ENCODE measurements at regions not wholly inside any gene's neighbourhood (a gene's known extent, or its start where the extent isn't known, plus 50 kb on each side); places are given as distances from the start of the nearest gene placed in this dataset.

DNA sequence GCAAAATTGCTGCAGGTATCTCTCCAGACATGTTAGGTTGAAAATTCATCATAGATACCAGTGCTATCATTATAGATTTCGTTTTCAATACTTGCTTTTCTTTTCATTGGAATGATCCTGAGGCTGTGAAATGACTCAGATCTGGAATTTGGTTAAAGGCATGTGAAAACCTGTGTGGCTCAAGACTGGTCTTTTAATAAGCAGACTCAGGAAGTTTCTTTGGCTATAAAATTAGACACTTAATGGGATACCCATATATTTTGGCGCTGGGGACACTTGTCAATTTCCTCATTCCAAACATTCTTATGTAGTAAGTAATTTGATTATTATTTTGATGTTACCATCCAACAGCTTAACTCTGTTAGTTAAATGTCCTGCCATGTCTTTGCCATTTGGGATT, 1041.1 kb upstream of the GBE1 start:
- TF ChIP-seq ZNF274 (IDR thresholded peaks at IDR 0.05; ENCODE audit: low read depth, low read length) = no peak
- no peak overlapping the region for H3K4me3 ChIP-seq (ENCODE audit: low read length)

DNA sequence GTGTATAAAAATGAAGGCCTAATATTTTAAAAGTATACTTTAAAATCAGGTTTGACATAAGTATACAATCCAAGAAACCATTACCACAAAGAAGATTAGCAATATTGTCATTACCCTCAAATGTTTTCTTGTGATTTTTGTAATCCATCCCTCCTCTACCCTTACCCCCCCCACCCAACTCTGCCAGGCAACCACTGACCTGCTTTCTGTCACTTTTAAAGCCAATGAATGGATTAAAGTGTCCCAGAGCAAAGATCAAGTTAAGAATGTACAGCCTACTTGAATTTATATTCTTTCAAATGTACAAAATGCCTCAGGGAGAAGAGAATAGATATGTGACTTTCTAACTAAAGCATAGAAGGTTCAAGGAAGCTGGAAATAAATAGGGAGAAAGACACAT, 1038.8 kb upstream of the GBE1 start:
- no peak for TF ChIP-seq ZNF274 (IDR thresholded peaks at IDR 0.05; ENCODE audit: low read depth, low read length)
- no peak overlapping the region for H3K4me3 ChIP-seq (ENCODE audit: low read length)

DNA sequence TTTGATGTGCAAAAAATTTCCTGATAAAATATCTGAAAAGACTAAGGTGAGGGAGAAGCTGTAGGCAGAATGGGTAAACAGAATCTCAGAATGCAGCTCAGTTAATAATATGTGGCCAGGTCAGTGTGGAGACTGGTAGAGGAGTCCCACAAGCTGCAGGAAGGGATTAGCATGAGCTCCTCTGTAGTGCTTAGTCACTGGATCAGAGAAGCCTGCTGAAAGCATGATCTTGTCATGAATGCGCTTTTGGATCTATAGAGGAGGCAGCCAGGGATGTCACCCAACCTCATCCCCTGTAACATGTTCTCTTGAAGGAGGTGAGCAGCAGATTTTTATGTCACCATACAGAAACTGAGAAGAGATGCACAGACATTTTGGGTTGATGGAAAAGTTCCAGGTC, 1035.3 kb upstream of the GBE1 start:
- no peak for TF ChIP-seq ZNF274 (IDR thresholded peaks at IDR 0.05; ENCODE audit: low read depth, low read length)
- no peak overlapping the region for H3K4me3 ChIP-seq (ENCODE audit: low read length)

DNA sequence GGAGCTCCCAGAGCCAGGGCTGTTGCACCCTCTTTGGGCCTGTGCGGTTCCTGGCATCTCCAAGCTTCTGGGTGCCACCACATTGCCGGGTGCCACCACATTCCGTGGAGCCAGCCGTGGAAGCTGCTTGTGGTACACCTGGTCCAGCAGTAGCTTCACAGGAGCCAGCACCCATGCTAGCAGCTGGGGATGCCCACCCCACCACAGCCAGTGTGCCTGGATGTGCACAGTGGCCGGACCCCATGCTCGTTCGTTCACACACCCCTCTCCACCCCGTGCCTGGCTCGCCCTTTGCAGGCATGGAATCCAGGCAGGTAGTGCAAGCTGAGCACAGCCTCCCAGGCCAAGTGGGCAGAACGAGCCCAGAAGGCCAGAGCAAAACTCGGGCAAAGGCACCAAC, 1029.8 kb upstream of the GBE1 start:
- no peak overlapping the region for H3K4me3 ChIP-seq (ENCODE audit: low read length)
- no peak for TF ChIP-seq ZNF274 (IDR thresholded peaks at IDR 0.05; ENCODE audit: low read depth, low read length)

DNA sequence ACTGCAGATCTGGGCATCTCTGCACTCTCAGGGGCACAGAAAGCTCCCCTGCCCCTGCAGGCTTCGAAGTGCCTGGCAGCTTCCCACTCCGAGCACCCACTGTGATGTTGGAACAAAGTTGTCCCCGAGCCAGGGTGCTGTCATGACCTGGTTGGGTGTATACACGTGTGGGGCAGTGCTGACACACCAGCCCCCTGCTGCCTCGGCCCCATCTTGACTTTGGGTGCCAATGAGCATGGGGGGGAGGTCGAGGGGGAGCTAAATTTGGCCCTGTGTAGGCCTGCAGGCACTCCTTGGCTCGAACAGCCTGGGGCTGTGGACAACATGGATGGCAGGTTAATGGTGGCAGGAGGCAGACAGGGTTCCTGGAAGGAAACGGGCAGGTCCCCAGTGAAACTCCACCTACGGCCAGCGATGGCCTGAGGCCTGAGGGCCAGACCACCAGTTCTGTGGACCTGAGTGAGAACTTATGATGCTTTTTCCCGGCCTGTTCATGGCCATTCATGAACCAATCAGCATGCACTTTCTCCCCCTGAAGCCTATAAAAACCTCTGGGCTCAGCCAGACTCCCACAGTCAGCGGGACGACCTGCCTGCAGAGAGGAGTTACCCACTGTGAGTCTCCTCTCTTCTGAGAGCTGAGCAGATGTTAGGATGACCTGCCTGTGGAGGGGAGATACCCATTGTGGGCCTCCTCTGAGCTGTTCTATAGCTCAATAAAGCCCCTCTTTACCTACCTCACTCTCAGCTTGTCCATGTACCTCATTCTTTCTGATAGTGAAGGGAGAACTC, 1029.1 kb upstream of the GBE1 start:
- H3K4me3 ChIP-seq (ENCODE audit: low read length) = no peak overlapping the region
- TF ChIP-seq ZNF274 (IDR thresholded peaks at IDR 0.05; ENCODE audit: low read depth, low read length) = no peak

DNA sequence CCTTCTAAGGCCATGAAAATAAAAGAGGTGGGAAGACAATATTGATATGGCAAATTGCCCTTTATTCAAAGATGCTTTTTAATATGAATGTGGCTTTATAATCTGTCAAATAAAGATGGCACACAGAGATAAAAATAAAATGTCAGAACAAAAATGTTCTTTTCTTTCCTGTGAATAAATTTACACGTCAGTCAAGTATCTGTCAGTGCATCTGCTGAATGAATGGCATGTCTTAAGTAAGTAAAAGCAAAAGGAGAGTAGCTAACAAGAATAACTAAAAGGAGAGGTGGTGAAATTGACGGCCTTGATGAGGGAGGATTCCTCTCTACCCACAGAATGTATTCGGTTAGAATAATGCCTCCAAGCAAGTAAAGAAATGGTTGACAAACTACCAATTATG, 1021.7 kb upstream of the GBE1 start:
- no peak for TF ChIP-seq ZNF274 (IDR thresholded peaks at IDR 0.05; ENCODE audit: low read depth, low read length)
- no peak overlapping the region for H3K4me3 ChIP-seq (ENCODE audit: low read length)

DNA sequence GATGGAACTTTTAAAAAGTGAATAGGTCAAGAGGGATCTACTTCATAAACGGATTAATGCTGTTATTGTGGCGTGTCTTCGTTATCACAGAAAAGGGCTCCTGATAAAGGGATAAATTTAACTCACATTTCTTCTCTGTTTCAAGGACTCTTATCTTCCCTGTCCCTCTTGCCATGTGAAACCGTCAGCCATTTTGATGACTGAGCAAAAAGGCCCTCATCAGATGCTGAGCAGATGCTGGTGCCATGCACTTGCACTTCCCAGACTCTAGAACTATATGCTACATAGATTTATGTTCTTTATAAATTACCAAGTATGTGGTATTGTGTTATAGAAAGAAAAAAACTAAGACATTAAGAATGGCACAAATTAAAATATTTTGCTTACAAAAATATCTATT, 1011.8 kb upstream of the GBE1 start:
- TF ChIP-seq ZNF274 (IDR thresholded peaks at IDR 0.05; ENCODE audit: low read depth, low read length) = no peak

DNA sequence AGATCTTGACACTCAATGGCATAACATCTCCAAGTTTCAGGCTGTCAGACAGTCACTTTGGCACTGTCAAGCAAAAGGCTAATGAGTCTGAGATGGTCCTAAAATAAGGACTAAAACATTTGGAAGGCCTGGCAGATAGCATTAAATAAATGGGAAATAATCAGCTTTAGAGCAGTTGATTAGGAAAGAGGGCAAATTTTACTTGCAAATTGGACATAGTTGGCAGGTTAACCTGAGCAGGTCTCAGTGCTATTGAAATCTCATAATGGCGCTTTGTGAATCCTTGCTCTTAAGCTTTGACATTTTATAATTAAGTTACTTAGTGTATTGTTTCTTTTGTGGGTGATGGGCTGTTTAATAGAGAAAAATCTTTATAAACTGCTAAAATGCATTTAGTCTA, 1003.1 kb upstream of the GBE1 start:
- TF ChIP-seq ZNF274 (IDR thresholded peaks at IDR 0.05; ENCODE audit: low read depth, low read length) = no peak
- H3K4me3 ChIP-seq (ENCODE audit: low read length) = no peak overlapping the region

More for the DNA sequence above, 1011.8 kb upstream of the GBE1 start:
- no peak overlapping the region for H3K4me3 ChIP-seq (ENCODE audit: low read length)

DNA sequence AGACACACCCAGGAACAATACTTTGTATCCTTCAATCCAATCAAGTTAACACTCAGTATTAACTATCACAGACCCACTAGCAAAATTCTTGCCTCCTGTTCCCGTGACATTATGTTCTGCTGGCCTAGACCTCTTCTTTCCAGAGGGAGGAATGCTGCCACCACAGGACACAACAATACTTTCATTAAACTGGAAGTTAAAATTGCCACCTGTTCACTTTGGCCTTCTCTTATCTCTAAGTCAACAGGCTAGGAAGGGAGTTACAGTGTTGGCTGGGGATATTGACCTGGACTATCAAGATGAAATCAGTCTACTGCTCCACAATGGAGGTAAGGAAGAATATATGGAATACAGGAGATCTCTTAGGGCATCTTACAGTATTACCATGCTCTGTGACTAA, 1000.4 kb upstream of the GBE1 start:
- no peak for TF ChIP-seq ZNF274 (IDR thresholded peaks at IDR 0.05; ENCODE audit: low read depth, low read length)
- H3K4me3 ChIP-seq (ENCODE audit: low read length) = no peak overlapping the region

DNA sequence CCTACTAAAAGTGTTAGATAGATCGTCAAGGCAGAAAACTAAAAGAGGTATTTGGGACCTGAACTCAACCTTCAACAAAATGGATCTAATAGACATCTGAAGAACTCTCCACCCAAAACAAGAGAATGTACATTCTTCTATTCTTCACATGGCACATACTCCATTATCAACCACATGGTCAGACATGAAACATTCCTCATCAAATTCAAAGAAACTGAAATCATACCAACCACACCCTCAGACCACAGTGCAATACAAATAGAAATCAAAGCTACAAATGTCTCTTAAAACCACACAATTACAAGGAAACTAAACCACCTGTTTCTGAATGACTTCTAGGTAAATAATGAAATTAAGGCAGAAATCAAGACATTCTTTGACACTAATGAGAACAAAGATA, 984.1 kb upstream of the GBE1 start:
- no peak overlapping the region for H3K4me3 ChIP-seq (ENCODE audit: low read length)
- no peak for TF ChIP-seq ZNF274 (IDR thresholded peaks at IDR 0.05; ENCODE audit: low read depth, low read length)

DNA sequence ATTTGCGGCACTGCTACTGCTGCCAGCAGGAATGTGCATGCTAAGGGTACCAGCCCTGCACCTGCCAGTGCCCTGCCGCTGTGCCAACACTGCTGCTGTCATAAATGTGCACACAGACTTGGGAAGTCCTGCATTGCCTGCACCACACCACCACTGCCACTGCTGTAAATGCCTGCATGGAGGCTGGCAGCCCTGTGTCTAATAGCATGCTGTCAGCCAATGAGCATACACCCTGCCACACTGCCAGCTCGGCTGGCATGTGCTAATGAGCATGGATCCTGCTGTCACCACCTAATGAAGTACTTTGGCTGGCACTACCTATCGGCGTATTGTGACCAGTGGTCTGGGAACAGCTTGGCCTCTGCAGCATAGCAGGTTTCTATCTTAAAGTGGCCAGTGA, 981.8 kb upstream of the GBE1 start:
- no peak for TF ChIP-seq ZNF274 (IDR thresholded peaks at IDR 0.05; ENCODE audit: low read depth, low read length)
- H3K4me3 ChIP-seq (ENCODE audit: low read length) = no peak overlapping the region

DNA sequence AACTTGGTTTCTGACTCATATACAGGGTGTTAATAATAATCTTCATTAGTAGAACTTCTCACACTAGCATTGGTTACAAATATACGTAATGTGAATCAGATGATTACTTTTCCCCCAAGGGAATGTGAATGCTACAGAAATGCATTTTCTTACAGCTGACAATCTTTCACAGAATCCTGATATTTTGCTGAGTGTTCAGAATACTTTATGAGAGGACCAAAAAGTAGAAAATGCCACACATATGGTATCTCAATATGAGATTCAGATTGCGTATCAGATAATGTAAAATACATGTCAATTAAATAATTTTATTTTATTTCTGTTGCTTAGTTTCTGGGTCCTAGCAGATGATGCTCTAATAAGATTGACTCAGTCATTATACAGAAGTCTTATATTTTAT, 979.9 kb upstream of the GBE1 start:
- no peak overlapping the region for H3K4me3 ChIP-seq (ENCODE audit: low read length)
- no peak for TF ChIP-seq ZNF274 (IDR thresholded peaks at IDR 0.05; ENCODE audit: low read depth, low read length)

DNA sequence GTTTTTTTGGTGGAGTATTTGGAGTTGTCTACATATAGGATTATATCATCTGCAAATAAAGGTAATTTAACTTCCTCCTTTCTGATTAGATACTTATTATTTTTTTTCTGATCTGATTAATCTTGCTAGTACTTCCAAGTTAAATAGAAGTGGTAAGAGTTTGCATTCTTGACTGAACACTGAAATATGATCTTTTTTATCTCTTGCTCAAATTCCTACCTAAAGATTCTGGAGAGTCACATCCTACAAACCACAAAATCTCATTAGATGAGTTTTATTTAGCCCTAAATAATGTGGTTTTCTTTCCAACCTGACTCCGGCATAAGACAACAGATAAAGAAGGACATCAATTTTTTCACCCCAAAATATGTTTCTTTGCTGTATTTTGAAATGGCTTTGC, 977.9 kb upstream of the GBE1 start:
- no peak overlapping the region for H3K4me3 ChIP-seq (ENCODE audit: low read length)
- no peak for TF ChIP-seq ZNF274 (IDR thresholded peaks at IDR 0.05; ENCODE audit: low read depth, low read length)

DNA sequence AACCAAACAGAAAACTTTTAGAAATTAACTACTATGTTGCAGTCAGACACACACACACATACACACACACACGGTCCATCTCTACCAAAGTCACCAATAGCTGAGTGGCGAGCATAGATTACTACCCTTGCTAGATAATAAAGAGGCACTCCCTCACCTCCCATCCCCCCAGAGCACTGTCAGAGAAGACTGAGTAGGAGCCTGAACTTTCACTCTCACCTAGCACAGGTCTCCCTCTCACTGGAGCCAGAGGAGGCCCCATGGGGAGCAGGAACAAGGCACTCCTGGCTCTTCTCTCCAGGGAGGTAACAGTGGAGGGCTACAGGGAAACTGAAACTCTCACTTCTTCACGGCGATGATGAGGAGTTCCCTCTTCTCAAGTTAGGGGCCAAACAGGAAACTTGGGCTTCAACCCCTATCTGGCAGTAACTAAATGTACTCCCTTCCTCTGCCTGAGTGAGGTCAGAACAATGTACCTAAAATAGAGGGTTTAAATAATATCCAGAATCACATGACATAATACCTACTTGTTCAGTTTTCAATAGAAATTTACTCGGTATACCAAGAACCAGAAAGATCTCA, 975.3 kb upstream of the GBE1 start:
- no peak for TF ChIP-seq ZNF274 (IDR thresholded peaks at IDR 0.05; ENCODE audit: low read depth, low read length)
- no peak overlapping the region for H3K4me3 ChIP-seq (ENCODE audit: low read length)

DNA sequence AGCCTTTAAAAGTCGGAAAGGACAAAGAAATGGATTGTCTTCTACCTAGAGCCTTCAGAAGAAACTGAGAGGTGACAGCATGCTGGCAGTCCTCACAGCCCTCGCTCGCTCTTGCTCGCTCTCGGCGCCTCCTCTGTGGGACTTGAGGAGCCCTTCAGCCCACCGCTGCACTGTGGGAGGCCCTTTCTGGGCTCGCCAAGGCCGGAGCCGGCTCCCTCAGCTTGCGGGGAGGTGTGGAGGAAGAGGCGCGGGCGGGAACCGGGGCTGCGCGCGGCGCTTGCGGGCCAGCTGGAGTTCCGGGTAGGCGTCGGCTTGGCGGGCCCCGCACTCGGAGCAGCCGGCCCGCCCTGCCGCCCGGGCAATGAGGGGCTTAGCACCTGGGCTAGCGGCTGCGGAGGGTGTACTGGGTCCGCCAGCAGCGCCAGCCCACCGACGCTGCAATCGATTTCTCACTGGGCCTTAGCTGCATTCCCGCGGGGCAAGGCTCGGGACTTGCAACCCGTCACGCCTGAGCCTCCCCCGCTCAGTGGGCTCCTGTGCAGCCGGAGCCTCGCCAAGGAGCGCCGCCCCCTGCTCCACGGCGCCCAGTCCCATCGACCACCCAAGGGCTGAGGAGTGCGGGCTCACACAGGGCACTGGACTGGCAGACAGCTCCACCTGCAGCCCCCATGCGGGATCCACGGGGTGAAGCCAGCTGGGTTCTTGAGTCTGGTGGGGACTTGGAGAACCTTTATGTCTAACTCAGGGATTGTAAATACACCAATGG, 953.8 kb upstream of the GBE1 start:
- no peak overlapping the region for H3K4me3 ChIP-seq (ENCODE audit: low read length)
- TF ChIP-seq ZNF274 (IDR thresholded peaks at IDR 0.05; ENCODE audit: low read depth, low read length) = no peak
